Neural progenitor cell (in vitro differentiated cells): ENCODE measurements at regions not wholly inside any gene's neighbourhood (a gene's known extent, or its start where the extent isn't known, plus 50 kb on each side); places are given as distances from the start of the nearest gene placed in this dataset.

ENCODE experiments used
- DNase-seq: peaks from one replicate; pipeline ENCODE4 v3.0.0-alpha.2; 2016; ENCODE audit warnings: low spot score
- H2AFZ ChIP-seq: fragments of 200-600 bp; sonication (generic); replicated peaks from 2 replicates; pipeline ENCODE4 v1.6.1; 2016; ENCODE audit warnings: antibody characterized with exemption
- H3F3A ChIP-seq: fragments of 200-600 bp; sonication (generic); 2 replicates; pipeline ENCODE4 v1.6.1; 2016; ENCODE audit warnings: antibody characterized with exemption, low read depth
- H3K27ac ChIP-seq: fragments of 200-600 bp; sonication (generic); 2 replicates; pipeline ENCODE4 v1.5.1; 2016; ENCODE audit warnings: mild to moderate bottlenecking
- H3K27me3 ChIP-seq: fragments of 200-600 bp; sonication (generic); 2 replicates; pipeline ENCODE4 v1.6.1; 2016; ENCODE audit warnings: mild to moderate bottlenecking, moderate library complexity
- H3K36me3 ChIP-seq: fragments of 200-600 bp; sonication (generic); 2 replicates; pipeline ENCODE4 v1.5.1; 2016
- H3K4me1 ChIP-seq: fragments of 200-600 bp; sonication (generic); 2 replicates; pipeline ENCODE4 v1.6.1; 2016; ENCODE audit warnings: mixed run types
- H3K4me2 ChIP-seq: fragments of 200-600 bp; sonication (generic); 2 replicates; pipeline ENCODE4 v1.6.1; 2016
- H3K4me3 ChIP-seq: fragments of 200-600 bp; sonication (generic); 2 replicates; pipeline ENCODE4 v1.5.1; 2016
- H3K79me2 ChIP-seq: fragments of 200-600 bp; sonication (generic); 2 replicates; pipeline ENCODE4 v1.6.1; 2016; ENCODE audit warnings: low read depth
- H3K9ac ChIP-seq: fragments of 200-600 bp; sonication (generic); 2 replicates; pipeline ENCODE4 v1.6.1; 2016
- H3K9me3 ChIP-seq: fragments of 200-600 bp; sonication (generic); 2 replicates; pipeline ENCODE4 v1.5.1; 2016; ENCODE audit warnings: low read depth
- H4K20me1 ChIP-seq: fragments of 200-600 bp; sonication (generic); 2 replicates; pipeline ENCODE4 v1.6.1; 2016; ENCODE audit warnings: low read depth
- H3K27ac Mint-ChIP-seq: 3 replicates; pipeline ENCODE4 v1.8.0; 2021; ENCODE audit warnings: mixed read lengths
- H3K27me3 Mint-ChIP-seq: 2 replicates; pipeline ENCODE4 v1.8.0; 2022; ENCODE audit warnings: low read depth, mild to moderate bottlenecking, inconsistent platforms, moderate library complexity, mixed read lengths; ENCODE audit not compliant: insufficient read depth
- H3K36me3 Mint-ChIP-seq: 3 replicates; pipeline ENCODE4 v1.8.0; 2021; ENCODE audit warnings: mixed read lengths
- H3K4me1 Mint-ChIP-seq: 3 replicates; pipeline ENCODE4 v1.8.0; 2021; ENCODE audit warnings: mixed read lengths
- H3K4me3 Mint-ChIP-seq: 3 replicates; pipeline ENCODE4 v1.8.0; 2021; ENCODE audit warnings: mild to moderate bottlenecking, moderate library complexity, mixed read lengths
- H3K9me3 Mint-ChIP-seq: 3 replicates; pipeline ENCODE4 v1.8.0; 2020; ENCODE audit warnings: mixed read lengths
- CTCF ChIP-seq: fragments of 200-600 bp; sonication (generic); IDR thresholded peaks from 2 replicates; pipeline ENCODE4 v1.5.1; 2017; ENCODE audit warnings: antibody characterized with exemption, mild to moderate bottlenecking
- EZH2 ChIP-seq: fragments of 200-600 bp; sonication (generic); IDR thresholded peaks from 2 replicates; pipeline ENCODE4 v1.6.1; 2017; ENCODE audit warnings: antibody characterized with exemption, mild to moderate bottlenecking, moderate library complexity
- EZH2phosphoT487 ChIP-seq: fragments of 200-600 bp; sonication (generic); IDR thresholded peaks from 2 replicates; pipeline ENCODE4 v1.6.1; 2017; ENCODE audit warnings: antibody characterized with exemption

GRCh38 chr4:143083756-143084472 lies 100.8 kb upstream of the USP38 start:
- H3K9ac ChIP-seq = no peak overlapping the region

GRCh38 chr4:143084566-143084965 lies 100.2 kb upstream of the USP38 start:
- no peaks in the 10 kb centered on the region for H3K79me2 ChIP-seq
- H3K27ac ChIP-seq = no peak overlapping the region
- DNase-seq = no peak
- no peaks in the 10 kb centered on the region for H3K4me1 Mint-ChIP-seq
- no peak overlapping the region for H3K4me3 ChIP-seq
- no peak overlapping the region for H2AFZ ChIP-seq
- peaks cover 7% of the 10 kb centered on the region for H3K4me1 ChIP-seq
- no peaks in the 10 kb centered on the region for H3K9me3 ChIP-seq
- no peaks in the 10 kb centered on the region for H3F3A ChIP-seq
- no peaks in the 10 kb centered on the region for H3K27me3 Mint-ChIP-seq
- H3K27me3 ChIP-seq = no peaks in the 10 kb centered on the region
- H3K4me3 Mint-ChIP-seq = no peak overlapping the region
- H3K27ac Mint-ChIP-seq = no peak overlapping the region
- H4K20me1 ChIP-seq = no peaks in the 10 kb centered on the region
- no peaks in the 10 kb centered on the region for H3K9me3 Mint-ChIP-seq
- H3K4me2 ChIP-seq = no peak overlapping the region
- no peaks in the 10 kb centered on the region for H3K36me3 ChIP-seq
- H3K9ac ChIP-seq = no peak overlapping the region
- H3K36me3 Mint-ChIP-seq = no peaks in the 10 kb centered on the region
- TF ChIP-seq EZH2 (no peak), CTCF (no peak), EZH2phosphoT487 (no peak)

More at GRCh38 chr4:143083756-143084472, 100.8 kb upstream of the USP38 start:
- H3K4me1 Mint-ChIP-seq = no peaks in the 10 kb centered on the region
- Histone ChIP-seq H3K9me3 (no peaks in the 10 kb centered on the region), H3F3A (no peaks in the 10 kb centered on the region), H4K20me1 (no peaks in the 10 kb centered on the region), H3K27me3 (no peaks in the 10 kb centered on the region), H3K27ac (no peak overlapping the region), H3K4me3 (no peak overlapping the region), H2AFZ (no peak overlapping the region), H3K4me1 (peaks cover under 1% of the 10 kb centered on the region), H3K79me2 (no peaks in the 10 kb centered on the region), H3K36me3 (no peaks in the 10 kb centered on the region), H3K4me2 (no peak overlapping the region)
- no peak overlapping the region for H3K27ac Mint-ChIP-seq
- no peaks in the 10 kb centered on the region for H3K36me3 Mint-ChIP-seq
- no peak for TF ChIP-seq EZH2
- TF ChIP-seq EZH2phosphoT487 = no peak
- no peak for TF ChIP-seq CTCF
- no peak for DNase-seq
- H3K9me3 Mint-ChIP-seq = no peaks in the 10 kb centered on the region
- no peak overlapping the region for H3K4me3 Mint-ChIP-seq
- H3K27me3 Mint-ChIP-seq = no peaks in the 10 kb centered on the region

GRCh38 chr4:143085224-143085623 lies 99.5 kb upstream of the USP38 start:
- TF ChIP-seq EZH2 = no peak
- TF ChIP-seq EZH2phosphoT487 = no peak
- no peak for TF ChIP-seq CTCF
- no peaks in the 10 kb centered on the region for H3K4me1 Mint-ChIP-seq
- DNase-seq = no peak
- Histone ChIP-seq H3K4me3 (no peak overlapping the region), H3F3A (no peaks in the 10 kb centered on the region), H3K4me1 (peaks cover 8% of the 10 kb centered on the region), H3K27ac (no peak overlapping the region), H3K79me2 (no peaks in the 10 kb centered on the region), H4K20me1 (no peaks in the 10 kb centered on the region), H2AFZ (no peak overlapping the region), H3K4me2 (no peak overlapping the region), H3K9ac (no peak overlapping the region), H3K9me3 (no peaks in the 10 kb centered on the region), H3K36me3 (no peaks in the 10 kb centered on the region), H3K27me3 (no peaks in the 10 kb centered on the region)
- no peak overlapping the region for H3K4me3 Mint-ChIP-seq
- no peaks in the 10 kb centered on the region for H3K27me3 Mint-ChIP-seq
- no peak overlapping the region for H3K27ac Mint-ChIP-seq
- no peaks in the 10 kb centered on the region for H3K9me3 Mint-ChIP-seq
- no peaks in the 10 kb centered on the region for H3K36me3 Mint-ChIP-seq
